D341Med (cell line): ENCODE measurements at regions not wholly inside any gene's neighbourhood (a gene's known extent, or its start where the extent isn't known, plus 50 kb on each side); places are given as distances from the start of the nearest gene placed in this dataset.

Experiments used
- DNase-seq: peaks from one replicate; pipeline ENCODE4 v3.0.0; 2012; ENCODE audit warnings: low spot score

GRCh38 chr11:104225047-104225446, 61.1 kb upstream of the PDGFD start:
- DNase-seq: no peak

GRCh38 chr11:104222464-104222863, 58.5 kb upstream of the PDGFD start:
- DNase-seq: no peak

- DNase-seq: no peak
Measured at GRCh38 chr11:104221455-104221854, 57.5 kb upstream of the PDGFD start.

GRCh38 chr11:104219096-104219495, 55.1 kb upstream of the PDGFD start:
- no peak for DNase-seq

- no peak for DNase-seq
Measured at GRCh38 chr11:104214517-104214916, 50.6 kb upstream of the PDGFD start.
